ENCODE measurements at regions not wholly inside any gene's neighbourhood (a gene's known extent, or its start where the extent isn't known, plus 50 kb on each side); places are given as distances from the start of the nearest gene placed in this dataset.

- ChIA-PET CTCF (ENCODE audit: partially characterized antibody) (no interaction called here), POLR2A (ENCODE audit: partially characterized antibody) (interaction anchor here (1.6 kb wide), 1 partner anchor 10 kb away, joined by 4 read pairs; no protein-coding TSS in a partner anchor)
- H3K27me3 Mint-ChIP-seq, result no peaks in the 10 kb centered on the region
- H3K36me3 ChIP-seq (ENCODE audit: insufficient read depth, low read length), result no peaks in the 10 kb centered on the region
- no peak overlapping the region for H3K4me3 Mint-ChIP-seq
- H3K27me3 ChIP-seq (ENCODE audit: insufficient read depth, low read length), result no peaks in the 10 kb centered on the region
- no peak overlapping the region for H3K27ac Mint-ChIP-seq
- H3K27ac ChIP-seq (ENCODE audit: low read depth, low read length), result no peak overlapping the region
- peaks cover 0 to 4% of the 10 kb centered on the region in 2 donors for H3K36me3 Mint-ChIP-seq
- no peak overlapping the region for H3K4me3 ChIP-seq (ENCODE audit: low read length in 2 of 2)
- H3K4me1 Mint-ChIP-seq, result no peaks in the 10 kb centered on the region
- no peaks in the 10 kb centered on the region for H3K4me1 ChIP-seq (ENCODE audit: insufficient read depth, low read length)
- H3K9me3 ChIP-seq (ENCODE audit: control insufficient read depth in 1 of 2, low read length in 2 of 2), result no peaks in the 10 kb centered on the region
- intact Hi-C loops (cut with micrococcal nuclease), result no loop called here
- H3K9me3 Mint-ChIP-seq, result peaks cover 0 to 22% (median 7%) of the 10 kb centered on the region in 8 donors
- no peak for DNase-seq
These were observed 497.6 kb downstream of the MID1IP1 start for GRCh38 chrX:39298821-39299220.

GRCh38 chrX:39299615-39300014, 498.4 kb downstream of the MID1IP1 start:
- POLR2A ChIA-PET (ENCODE audit: partially characterized antibody), result interaction anchor here (1.6 kb wide), 1 partner anchor 10 kb away, joined by 4 read pairs; no protein-coding TSS in a partner anchor

GRCh38 chrX:39301036-39301435, 499.8 kb downstream of the MID1IP1 start:
- Mint-ChIP-seq H3K4me1 (no peaks in the 10 kb centered on the region), H3K27ac (no peak overlapping the region), H3K27me3 (no peaks in the 10 kb centered on the region), H3K4me3 (no peak overlapping the region), H3K9me3 (peaks cover 0 to 15% (median 5%) of the 10 kb centered on the region in 8 donors), H3K36me3 (no peaks in the 10 kb centered on the region)
- Histone ChIP-seq H3K27me3 (ENCODE audit: insufficient read depth, low read length) (no peaks in the 10 kb centered on the region), H3K36me3 (ENCODE audit: insufficient read depth, low read length) (no peaks in the 10 kb centered on the region), H3K27ac (ENCODE audit: low read depth, low read length) (no peak overlapping the region), H3K4me3 (ENCODE audit: low read length in 2 of 2) (no peak overlapping the region), H3K9me3 (ENCODE audit: control insufficient read depth in 1 of 2, low read length in 2 of 2) (no peaks in the 10 kb centered on the region), H3K4me1 (ENCODE audit: insufficient read depth, low read length) (no peaks in the 10 kb centered on the region)
- ChIA-PET POLR2A (ENCODE audit: partially characterized antibody) (no interaction called here), CTCF (ENCODE audit: partially characterized antibody) (no interaction called here)
- no peak for DNase-seq
- intact Hi-C loops (cut with micrococcal nuclease), result no loop called here

More at GRCh38 chrX:39299615-39300014, 498.4 kb downstream of the MID1IP1 start:
- no peak for DNase-seq
- H3K36me3 ChIP-seq (ENCODE audit: insufficient read depth, low read length), result no peaks in the 10 kb centered on the region
- CTCF ChIA-PET (ENCODE audit: partially characterized antibody), result no interaction called here
- H3K27me3 Mint-ChIP-seq, result no peaks in the 10 kb centered on the region
- H3K9me3 Mint-ChIP-seq, result peaks cover 0 to 19% (median 8%) of the 10 kb centered on the region in 8 donors
- no peaks in the 10 kb centered on the region for H3K9me3 ChIP-seq (ENCODE audit: control insufficient read depth in 1 of 2, low read length in 2 of 2)
- no peak overlapping the region for H3K4me3 Mint-ChIP-seq
- no peaks in the 10 kb centered on the region for H3K4me1 Mint-ChIP-seq
- no peak overlapping the region for H3K4me3 ChIP-seq (ENCODE audit: low read length in 2 of 2)
- no peak overlapping the region for H3K27ac ChIP-seq (ENCODE audit: low read depth, low read length)
- H3K36me3 Mint-ChIP-seq, result peaks cover 0 to 4% of the 10 kb centered on the region in 2 donors
- H3K4me1 ChIP-seq (ENCODE audit: insufficient read depth, low read length), result no peaks in the 10 kb centered on the region
- no peak overlapping the region for H3K27ac Mint-ChIP-seq
- intact Hi-C loops (cut with micrococcal nuclease), result no loop called here
- H3K27me3 ChIP-seq (ENCODE audit: insufficient read depth, low read length), result no peaks in the 10 kb centered on the region

- ChIA-PET POLR2A (ENCODE audit: partially characterized antibody) (no interaction called here), CTCF (ENCODE audit: partially characterized antibody) (no interaction called here)
- Mint-ChIP-seq H3K9me3 (peaks cover 0 to 15% (median 5%) of the 10 kb centered on the region in 8 donors), H3K4me3 (peak overlapping the region in 1 of 8 donors; percentile 41), H3K36me3 (no peaks in the 10 kb centered on the region), H3K27ac (no peak overlapping the region), H3K27me3 (no peaks in the 10 kb centered on the region), H3K4me1 (peaks cover 0 to 10% (median 3%) of the 10 kb centered on the region in 4 donors)
- Histone ChIP-seq H3K9me3 (ENCODE audit: control insufficient read depth in 1 of 2, low read length in 2 of 2) (no peaks in the 10 kb centered on the region), H3K27ac (ENCODE audit: low read depth, low read length) (no peak overlapping the region), H3K4me3 (ENCODE audit: low read length in 2 of 2) (no peak overlapping the region), H3K27me3 (ENCODE audit: insufficient read depth, low read length) (no peaks in the 10 kb centered on the region), H3K36me3 (ENCODE audit: insufficient read depth, low read length) (no peaks in the 10 kb centered on the region), H3K4me1 (ENCODE audit: insufficient read depth, low read length) (peaks cover 5% of the 10 kb centered on the region)
- intact Hi-C loops (cut with micrococcal nuclease), result no loop called here
- no peak for DNase-seq
These were observed 501.6 kb downstream of the MID1IP1 start for GRCh38 chrX:39302838-39303237.

GRCh38 chrX:39304746-39305145, 503.5 kb downstream of the MID1IP1 start:
- H3K36me3 Mint-ChIP-seq, result peaks cover 0 to 3% of the 10 kb centered on the region in 2 donors
- no peak for DNase-seq
- peaks cover 24% of the 10 kb centered on the region for H3K4me1 ChIP-seq (ENCODE audit: insufficient read depth, low read length)
- intact Hi-C loops (cut with micrococcal nuclease), result loop anchor here (5.0 kb wide), 1 partner anchor 42 kb away; no protein-coding TSS in a partner anchor
- H3K9me3 Mint-ChIP-seq, result peaks cover 0 to 15% (median 5%) of the 10 kb centered on the region in 8 donors
- H3K4me3 ChIP-seq (ENCODE audit: low read length in 2 of 2), result no peak overlapping the region
- no peak overlapping the region for H3K27ac Mint-ChIP-seq
- H3K4me1 Mint-ChIP-seq, result peaks cover 8 to 29% (median 19%) of the 10 kb centered on the region in 4 donors
- H3K27me3 ChIP-seq (ENCODE audit: insufficient read depth, low read length), result no peaks in the 10 kb centered on the region
- CTCF ChIA-PET (ENCODE audit: partially characterized antibody), result no interaction called here
- no peaks in the 10 kb centered on the region for H3K36me3 ChIP-seq (ENCODE audit: insufficient read depth, low read length)
- POLR2A ChIA-PET (ENCODE audit: partially characterized antibody), result no interaction called here
- H3K27me3 Mint-ChIP-seq, result no peaks in the 10 kb centered on the region
- no peaks in the 10 kb centered on the region for H3K9me3 ChIP-seq (ENCODE audit: control insufficient read depth in 1 of 2, low read length in 2 of 2)
- no peak overlapping the region for H3K4me3 Mint-ChIP-seq
- H3K27ac ChIP-seq (ENCODE audit: low read depth, low read length), result no peak overlapping the region

GRCh38 chrX:39307488-39307887, 506.2 kb downstream of the MID1IP1 start:
- Mint-ChIP-seq H3K9me3 (peaks cover 0 to 8% (median 3%) of the 10 kb centered on the region in 8 donors), H3K4me3 (no peak overlapping the region)

GRCh38 chrX:39308126-39308525, 506.9 kb downstream of the MID1IP1 start:
- H3K27ac ChIP-seq (ENCODE audit: low read depth, low read length), result peak overlapping the region; percentile 69
- peaks cover 54% of the 10 kb centered on the region for H3K4me1 ChIP-seq (ENCODE audit: insufficient read depth, low read length)
- DNase-seq, result no peak
- H3K27me3 ChIP-seq (ENCODE audit: insufficient read depth, low read length), result no peaks in the 10 kb centered on the region
- ChIA-PET CTCF (ENCODE audit: partially characterized antibody) (no interaction called here), POLR2A (ENCODE audit: partially characterized antibody) (interaction anchor here (1.6 kb wide), 1 partner anchor 8 kb away, joined by 4 read pairs; no protein-coding TSS in a partner anchor)
- intact Hi-C loops (cut with micrococcal nuclease), result loop anchor here (5.0 kb wide), 1 partner anchor 46 kb away; no protein-coding TSS in a partner anchor
- H3K27me3 Mint-ChIP-seq, result no peaks in the 10 kb centered on the region
- H3K4me3 ChIP-seq (ENCODE audit: low read length in 2 of 2), result no peak overlapping the region
- H3K4me3 Mint-ChIP-seq, result peak overlapping the region in 2 of 8 donors; percentile 10 to 44
- H3K9me3 Mint-ChIP-seq, result peaks cover 0 to 6% (median 1%) of the 10 kb centered on the region in 8 donors
- no peaks in the 10 kb centered on the region for H3K36me3 ChIP-seq (ENCODE audit: insufficient read depth, low read length)
- peak overlapping the region in 6 of 7 donors; percentile 71 to 99 (median 87) for H3K27ac Mint-ChIP-seq
- peaks cover 0 to 3% of the 10 kb centered on the region in 2 donors for H3K36me3 Mint-ChIP-seq
- no peaks in the 10 kb centered on the region for H3K9me3 ChIP-seq (ENCODE audit: control insufficient read depth in 1 of 2, low read length in 2 of 2)
- peaks cover 28 to 62% (median 47%) of the 10 kb centered on the region in 4 donors for H3K4me1 Mint-ChIP-seq

More at GRCh38 chrX:39307488-39307887, 506.2 kb downstream of the MID1IP1 start:
- intact Hi-C loops (cut with micrococcal nuclease), result loop anchor here (5.0 kb wide), 1 partner anchor 45 kb away; no protein-coding TSS in a partner anchor
- DNase-seq, result no peak
- Mint-ChIP-seq H3K27me3 (no peaks in the 10 kb centered on the region), H3K36me3 (peaks cover 0 to 3% of the 10 kb centered on the region in 2 donors), H3K27ac (peak overlapping the region in 5 of 7 donors; percentile 71 to 99 (median 93)), H3K4me1 (peaks cover 28 to 57% (median 43%) of the 10 kb centered on the region in 4 donors)
- no peak overlapping the region for H3K27ac ChIP-seq (ENCODE audit: low read depth, low read length)
- H3K4me1 ChIP-seq (ENCODE audit: insufficient read depth, low read length), result peaks cover 51% of the 10 kb centered on the region
- H3K36me3 ChIP-seq (ENCODE audit: insufficient read depth, low read length), result no peaks in the 10 kb centered on the region
- CTCF ChIA-PET (ENCODE audit: partially characterized antibody), result no interaction called here
- H3K27me3 ChIP-seq (ENCODE audit: insufficient read depth, low read length), result no peaks in the 10 kb centered on the region
- H3K9me3 ChIP-seq (ENCODE audit: control insufficient read depth in 1 of 2, low read length in 2 of 2), result no peaks in the 10 kb centered on the region
- no peak overlapping the region for H3K4me3 ChIP-seq (ENCODE audit: low read length in 2 of 2)
- POLR2A ChIA-PET (ENCODE audit: partially characterized antibody), result no interaction called here

All from CD4-positive, alpha-beta memory T cell (primary cell).